Natural killer cell treated with Interleukin-12 subunit alpha and Interleukin-12 subunit beta and Interleukin-15 and Interleukin-18, amount 100 ng/mL, for 72 hours (primary cell): ENCODE measurements at regions not wholly inside any gene's neighbourhood (a gene's known extent, or its start where the extent isn't known, plus 50 kb on each side); places are given as distances from the start of the nearest gene placed in this dataset.

Experiments used
- ATAC-seq, 2 donors: fragments of 150-1000 bp; cut with Tn5 transposase in 1 of 2; sonication (Bioruptor Pico), chemical (Tn5 transposase) in 1 of 2; 2 replicates each; pipeline ENCODE4 v1.10.0; 2021
- DNase-seq: peaks from one replicate; pipeline ENCODE4 v3.0.0; 2022; ENCODE audit warnings: low spot score
- H3K27ac Mint-ChIP-seq, 2 donors: 1 replicate in 1 of 2; 2 replicates in 1 of 2; pipeline ENCODE4 v1.8.0; 2022; ENCODE audit warnings: mixed read lengths in 2 of 2, mild to moderate bottlenecking in 1 of 2, moderate library complexity in 1 of 2
- H3K27me3 Mint-ChIP-seq, 2 donors: 1 replicate in 1 of 2; 2 replicates in 1 of 2; pipeline ENCODE4 v1.8.0; 2022; ENCODE audit warnings: mixed read lengths in 2 of 2
- H3K36me3 Mint-ChIP-seq: one replicate; pipeline ENCODE4 v1.8.0; 2022; ENCODE audit warnings: mixed read lengths
- H3K4me1 Mint-ChIP-seq, 2 donors: 1 replicate in 1 of 2; 2 replicates in 1 of 2; pipeline ENCODE4 v1.8.0; 2022; ENCODE audit warnings: low read depth in 2 of 2, mixed read lengths in 2 of 2, mild to moderate bottlenecking in 1 of 2
- H3K4me3 Mint-ChIP-seq: one replicate; pipeline ENCODE4 v1.8.0; 2022; ENCODE audit warnings: mixed read lengths
- H3K9me3 Mint-ChIP-seq: 2 replicates; pipeline ENCODE4 v1.8.0; 2022; ENCODE audit warnings: mixed read lengths

- no peak for ATAC-seq
- no peak overlapping the region for H3K4me3 Mint-ChIP-seq
- no peak overlapping the region for H3K27ac Mint-ChIP-seq
- no peaks in the 10 kb centered on the region for H3K9me3 Mint-ChIP-seq
- peaks cover 0 to 16% of the 10 kb centered on the region in 2 donors for H3K27me3 Mint-ChIP-seq
- no peaks in the 10 kb centered on the region for H3K4me1 Mint-ChIP-seq
- no peaks in the 10 kb centered on the region for H3K36me3 Mint-ChIP-seq
- DNase-seq = no peak
These were observed 179.4 kb downstream of the INHBB start for GRCh38 chr2:120525056-120526046.

- ATAC-seq = no peak
- no peak for DNase-seq
- H3K9me3 Mint-ChIP-seq = no peaks in the 10 kb centered on the region
- H3K27ac Mint-ChIP-seq = no peak overlapping the region
- H3K4me3 Mint-ChIP-seq = no peak overlapping the region
- H3K36me3 Mint-ChIP-seq = no peaks in the 10 kb centered on the region
- H3K4me1 Mint-ChIP-seq = no peaks in the 10 kb centered on the region
- H3K27me3 Mint-ChIP-seq = peaks cover 0 to 16% of the 10 kb centered on the region in 2 donors
These were observed 180.2 kb downstream of the INHBB start for GRCh38 chr2:120526047-120526562.

- H3K4me3 Mint-ChIP-seq = no peak overlapping the region
- no peaks in the 10 kb centered on the region for H3K9me3 Mint-ChIP-seq
- peaks cover 0 to 13% of the 10 kb centered on the region in 2 donors for H3K27me3 Mint-ChIP-seq
- H3K4me1 Mint-ChIP-seq = no peaks in the 10 kb centered on the region
- DNase-seq (no peak), ATAC-seq (no peak)
- H3K27ac Mint-ChIP-seq = no peak overlapping the region
- H3K36me3 Mint-ChIP-seq = no peaks in the 10 kb centered on the region
These were observed 181.3 kb downstream of the INHBB start for GRCh38 chr2:120526997-120527945.

DNA sequence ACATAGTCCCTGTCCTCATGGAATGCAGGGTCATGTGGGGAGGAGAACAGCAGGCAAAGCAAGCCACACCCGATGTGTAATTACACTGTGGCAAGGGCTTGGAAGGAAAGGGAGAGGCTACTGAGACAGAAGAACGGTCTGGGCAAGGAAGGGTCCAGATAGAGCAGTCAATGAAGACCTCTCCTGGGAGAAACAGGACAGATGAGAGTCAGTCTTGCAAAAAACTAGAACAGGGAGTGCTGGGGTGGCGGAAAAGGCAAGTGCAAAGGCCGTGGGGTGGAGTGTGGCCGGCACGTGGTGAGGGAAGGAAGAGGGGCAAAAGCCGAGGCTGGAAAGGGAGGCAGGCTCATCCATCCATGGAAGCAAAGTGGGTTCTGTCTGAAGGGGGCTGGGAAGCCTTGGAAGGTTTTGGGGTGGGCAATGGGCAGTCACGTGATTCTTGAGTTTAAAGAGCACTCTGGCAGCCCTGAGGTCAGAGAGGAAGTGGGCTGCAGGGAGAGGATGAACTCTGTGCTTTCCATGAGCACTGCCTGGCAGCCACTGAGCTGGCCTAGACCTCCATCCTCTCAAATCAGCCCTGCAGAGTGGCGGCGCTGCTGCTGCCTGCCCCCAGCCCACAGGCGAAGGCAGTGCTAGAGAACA, 182.2 kb downstream of the INHBB start:
- no peaks in the 10 kb centered on the region for H3K36me3 Mint-ChIP-seq
- ATAC-seq (no peak), DNase-seq (no peak)
- H3K4me3 Mint-ChIP-seq = no peak overlapping the region
- no peaks in the 10 kb centered on the region for H3K9me3 Mint-ChIP-seq
- H3K27ac Mint-ChIP-seq = no peak overlapping the region
- H3K4me1 Mint-ChIP-seq = no peaks in the 10 kb centered on the region
- peaks cover 0 to 10% of the 10 kb centered on the region in 2 donors for H3K27me3 Mint-ChIP-seq

DNA sequence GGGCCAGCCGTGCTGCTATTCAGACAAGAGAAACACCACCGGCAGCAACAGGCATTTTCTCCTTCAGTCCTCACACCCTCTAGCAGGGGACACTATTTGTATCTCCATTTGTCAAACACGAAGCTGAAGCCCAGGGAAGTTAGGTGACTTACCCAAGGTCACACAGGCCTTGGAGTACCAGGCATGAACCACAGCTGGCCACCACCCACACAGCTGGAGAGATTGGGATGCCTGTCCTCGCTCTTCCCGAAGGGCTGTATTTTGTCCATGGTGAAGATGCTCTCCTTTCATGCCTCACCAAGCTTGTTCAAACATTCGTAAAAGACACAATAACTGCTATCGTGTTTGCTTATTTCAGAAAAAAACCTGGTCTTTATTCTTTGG, 182.7 kb downstream of the INHBB start:
- no peak for DNase-seq
- no peak overlapping the region for H3K4me3 Mint-ChIP-seq
- H3K36me3 Mint-ChIP-seq = no peaks in the 10 kb centered on the region
- H3K4me1 Mint-ChIP-seq = no peaks in the 10 kb centered on the region
- H3K27ac Mint-ChIP-seq = no peak overlapping the region
- no peaks in the 10 kb centered on the region for H3K9me3 Mint-ChIP-seq
- no peak for ATAC-seq
- peaks cover 0 to 8% of the 10 kb centered on the region in 2 donors for H3K27me3 Mint-ChIP-seq

GRCh38 chr2:120530781-120531180, 184.8 kb downstream of the INHBB start:
- no peak for DNase-seq
- ATAC-seq = no peak
- Mint-ChIP-seq H3K9me3 (no peaks in the 10 kb centered on the region), H3K4me3 (no peak overlapping the region), H3K27me3 (peaks cover 0 to 5% of the 10 kb centered on the region in 2 donors), H3K4me1 (no peaks in the 10 kb centered on the region), H3K27ac (no peak overlapping the region), H3K36me3 (no peaks in the 10 kb centered on the region)

DNA sequence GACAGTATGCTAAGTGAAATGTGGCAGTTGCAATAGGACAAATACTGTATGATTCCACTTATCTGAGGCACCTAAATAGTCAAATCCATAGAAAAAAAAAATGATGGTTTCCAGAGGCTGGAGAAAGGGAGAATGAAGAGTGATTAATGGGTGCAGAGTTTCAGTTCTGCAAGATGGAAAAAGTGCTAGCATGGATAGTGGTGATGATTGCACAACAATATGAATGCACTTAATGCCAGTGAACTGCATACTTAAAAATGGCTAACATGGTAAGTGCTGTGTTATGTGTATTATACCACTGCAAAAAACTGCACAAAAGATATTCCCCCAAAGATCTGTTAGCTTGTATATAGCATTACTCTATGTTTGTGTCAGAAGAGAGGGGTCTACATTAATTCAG, 185.4 kb downstream of the INHBB start:
- no peak overlapping the region for H3K27ac Mint-ChIP-seq
- ATAC-seq (no peak), DNase-seq (no peak)
- H3K27me3 Mint-ChIP-seq = peaks cover 0 to 5% of the 10 kb centered on the region in 2 donors
- H3K36me3 Mint-ChIP-seq = no peaks in the 10 kb centered on the region
- no peaks in the 10 kb centered on the region for H3K9me3 Mint-ChIP-seq
- H3K4me3 Mint-ChIP-seq = no peak overlapping the region
- H3K4me1 Mint-ChIP-seq = no peaks in the 10 kb centered on the region

DNA sequence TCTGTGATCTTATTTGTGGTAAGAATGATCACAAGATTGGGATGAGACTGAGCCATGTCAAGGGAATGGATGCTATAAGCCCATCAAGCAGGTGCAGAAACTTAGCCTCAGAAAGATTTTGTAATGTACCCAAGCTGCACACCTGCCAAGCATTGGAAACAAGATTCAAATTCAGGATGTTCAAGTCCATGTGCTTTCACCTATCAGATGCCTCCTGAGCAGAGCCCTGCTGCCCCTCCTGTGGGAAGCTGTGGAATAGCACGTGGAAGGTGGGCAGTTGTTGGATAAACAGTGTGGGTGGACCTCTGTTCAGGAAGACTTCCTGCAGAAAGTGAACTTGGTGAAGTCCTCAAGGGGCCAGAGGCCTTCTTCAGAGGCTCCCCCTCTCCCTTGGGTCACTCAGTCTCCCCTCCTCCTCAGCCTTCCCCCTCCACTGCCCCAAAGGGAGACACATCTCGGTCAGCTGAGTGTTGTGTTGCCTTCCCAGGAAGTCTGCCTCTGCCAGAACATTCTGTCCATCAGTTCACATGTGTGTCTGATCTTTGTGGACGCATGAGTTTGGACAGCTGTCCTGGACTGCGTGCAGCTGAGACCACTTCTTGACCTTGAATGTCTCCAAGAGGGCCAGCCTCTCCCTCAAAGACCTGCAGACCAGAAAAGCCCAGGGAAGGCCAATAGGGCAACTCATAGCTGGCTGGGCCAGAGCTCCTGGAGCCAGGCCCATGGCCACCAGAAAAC, 186.1 kb downstream of the INHBB start:
- H3K4me1 Mint-ChIP-seq = no peaks in the 10 kb centered on the region
- ATAC-seq = no peak

DNA sequence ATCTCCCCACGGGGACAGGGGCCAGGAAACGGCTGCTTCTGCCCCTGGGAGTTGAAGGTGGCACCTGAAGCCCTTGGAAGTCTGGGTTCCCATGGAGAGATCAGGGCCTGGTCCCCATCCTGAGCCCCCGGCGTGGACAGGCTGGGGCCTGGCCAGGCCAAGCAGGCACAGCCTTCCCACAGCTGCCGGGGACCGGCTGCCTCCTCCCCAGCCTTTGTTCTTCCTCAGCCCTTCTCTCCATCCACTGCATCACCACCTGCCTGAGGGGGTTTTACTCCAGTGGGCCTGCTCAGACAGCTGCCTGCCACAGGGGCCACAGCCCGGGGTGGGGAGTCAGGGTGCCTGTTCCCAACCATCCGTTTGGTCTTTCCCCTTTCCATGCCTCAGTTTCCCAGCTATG, 187.7 kb downstream of the INHBB start:
- Mint-ChIP-seq H3K4me3 (no peak overlapping the region), H3K27me3 (peaks cover 0 to 2% of the 10 kb centered on the region in 2 donors), H3K36me3 (no peaks in the 10 kb centered on the region), H3K9me3 (no peaks in the 10 kb centered on the region), H3K27ac (no peak overlapping the region), H3K4me1 (no peaks in the 10 kb centered on the region)
- ATAC-seq (no peak), DNase-seq (no peak)

More for the DNA sequence above, 186.1 kb downstream of the INHBB start:
- Mint-ChIP-seq H3K4me3 (no peak overlapping the region), H3K27me3 (peaks cover 0 to 5% of the 10 kb centered on the region in 2 donors), H3K9me3 (no peaks in the 10 kb centered on the region), H3K27ac (no peak overlapping the region), H3K36me3 (no peaks in the 10 kb centered on the region)
- no peak for DNase-seq

- no peak for DNase-seq
- Mint-ChIP-seq H3K4me3 (no peak overlapping the region), H3K4me1 (no peaks in the 10 kb centered on the region), H3K9me3 (no peaks in the 10 kb centered on the region), H3K27ac (no peak overlapping the region), H3K27me3 (peaks cover 0 to 2% of the 10 kb centered on the region in 2 donors), H3K36me3 (no peaks in the 10 kb centered on the region)
- no peak for ATAC-seq
These were observed 188.5 kb downstream of the INHBB start for GRCh38 chr2:120534457-120534856.

GRCh38 chr2:120535081-120535480, 189.1 kb downstream of the INHBB start:
- Mint-ChIP-seq H3K27me3 (peaks cover 0 to 2% of the 10 kb centered on the region in 2 donors), H3K4me3 (no peak overlapping the region), H3K9me3 (no peaks in the 10 kb centered on the region), H3K4me1 (no peaks in the 10 kb centered on the region), H3K36me3 (no peaks in the 10 kb centered on the region), H3K27ac (no peak overlapping the region)
- DNase-seq = no peak
- no peak for ATAC-seq

- H3K4me1 Mint-ChIP-seq = no peaks in the 10 kb centered on the region
- H3K9me3 Mint-ChIP-seq = no peaks in the 10 kb centered on the region
- ATAC-seq = no peak
- peaks cover 0 to 2% of the 10 kb centered on the region in 2 donors for H3K27me3 Mint-ChIP-seq
- no peaks in the 10 kb centered on the region for H3K36me3 Mint-ChIP-seq
- DNase-seq = no peak
- H3K4me3 Mint-ChIP-seq = no peak overlapping the region
- H3K27ac Mint-ChIP-seq = no peak overlapping the region
These were observed 190.2 kb downstream of the INHBB start for GRCh38 chr2:120536141-120536540.
